Smooth muscle cell (in vitro differentiated cells): ENCODE measurements at regions not wholly inside any gene's neighbourhood (a gene's known extent, or its start where the extent isn't known, plus 50 kb on each side); places are given as distances from the start of the nearest gene placed in this dataset.

ENCODE experiments used
- DNase-seq: peaks from one replicate; lab custom pipeline; 2025; ENCODE audit not compliant: unreplicated experiment; lab: John Stamatoyannopoulos, UW
- H2AFZ ChIP-seq: fragments of 200-600 bp; sonication (generic); 2 replicates; pipeline ENCODE4 v1.6.0; 2016; ENCODE audit warnings: antibody characterized with exemption, low read depth, mild to moderate bottlenecking
- H3F3A ChIP-seq: fragments of 200-600 bp; sonication (generic); 2 replicates; pipeline ENCODE4 v1.6.0; 2017; ENCODE audit warnings: antibody characterized with exemption, low read depth
- H3K27ac ChIP-seq: fragments of 200-600 bp; sonication (generic); 2 replicates; pipeline ENCODE4 v1.5.1; 2016; ENCODE audit warnings: low read depth, mild to moderate bottlenecking
- H3K27me3 ChIP-seq: fragments of 200-600 bp; sonication (generic); 2 replicates; pipeline ENCODE4 v1.6.1; 2016; ENCODE audit warnings: low read depth, mild to moderate bottlenecking
- H3K36me3 ChIP-seq: fragments of 200-600 bp; sonication (generic); 2 replicates; pipeline ENCODE4 v1.5.1; 2016; ENCODE audit warnings: low read depth
- H3K4me1 ChIP-seq: fragments of 200-600 bp; sonication (generic); 2 replicates; pipeline ENCODE4 v1.5.1; 2016; ENCODE audit warnings: low read depth
- H3K4me2 ChIP-seq: fragments of 200-600 bp; sonication (generic); 2 replicates; pipeline ENCODE4 v1.6.0; 2016; ENCODE audit warnings: mild to moderate bottlenecking
- H3K4me3 ChIP-seq: fragments of 200-600 bp; sonication (generic); 2 replicates; pipeline ENCODE4 v1.5.1; 2016; ENCODE audit warnings: mild to moderate bottlenecking
- H3K79me2 ChIP-seq: fragments of 200-600 bp; sonication (generic); 2 replicates; pipeline ENCODE4 v1.6.0; 2016; ENCODE audit warnings: low read depth, mild to moderate bottlenecking
- H3K9ac ChIP-seq: fragments of 200-600 bp; sonication (generic); 2 replicates; pipeline ENCODE4 v1.6.0; 2016; ENCODE audit warnings: low read depth
- H3K9me3 ChIP-seq: fragments of 200-600 bp; sonication (generic); replicated peaks from 2 replicates; pipeline ENCODE4 v1.5.1; 2016; ENCODE audit warnings: low read depth
- H4K20me1 ChIP-seq: fragments of 200-600 bp; sonication (generic); 2 replicates; pipeline ENCODE4 v1.6.0; 2016; ENCODE audit warnings: low read depth
- WGBS: methylation state at CpG from one replicate; pipeline ENCODE4 v1.1.7; 2016; ENCODE audit warnings: low lambda C conversion rate; 5-methylcytosine and 5-hydroxymethylcytosine counted together
- TF ChIP-seq, protein P1 (sequence below): fragments of 200-600 bp; sonication (generic); IDR thresholded peaks from 2 replicates; pipeline ENCODE4 v1.5.1; 2017; ENCODE audit warnings: borderline replicate concordance, mild to moderate bottlenecking, antibody characterized with exemption; ENCODE audit not compliant: insufficient read depth, poor library complexity, severe bottlenecking

DNA sequence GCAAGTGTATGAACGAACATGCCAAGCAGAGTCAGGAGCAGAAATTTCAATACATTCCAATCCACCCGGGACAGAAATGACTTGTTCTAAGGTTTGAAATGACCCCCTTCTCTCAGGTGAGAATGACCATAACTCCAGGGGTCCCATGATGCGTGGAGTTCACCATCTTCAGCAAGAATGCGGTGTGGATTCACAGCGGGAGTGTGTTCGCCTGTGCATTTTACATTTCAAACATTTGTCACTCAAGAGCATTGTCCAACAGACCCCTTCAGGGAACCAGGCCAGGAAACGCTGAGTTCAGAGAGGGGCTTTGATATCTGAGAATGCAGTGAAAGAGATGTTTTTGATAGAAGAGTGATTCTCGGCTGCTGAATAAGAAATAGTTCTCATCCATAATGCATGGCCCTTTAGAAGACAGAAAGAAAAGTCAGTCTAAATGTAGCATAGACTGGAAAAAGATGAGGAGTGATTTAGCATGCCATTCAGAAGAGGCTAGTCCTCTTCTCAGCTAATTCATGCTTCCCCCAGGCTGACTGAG lies 200.3 kb upstream of the KCNG1 start:
- H3K79me2 ChIP-seq: no peaks in the 10 kb centered on the region
- no peaks in the 10 kb centered on the region for H3K36me3 ChIP-seq
- peaks cover 9% of the 10 kb centered on the region for H3K4me1 ChIP-seq
- no peak overlapping the region for H2AFZ ChIP-seq
- no peak overlapping the region for H3K27ac ChIP-seq
- no peaks in the 10 kb centered on the region for H3F3A ChIP-seq
- no peaks in the 10 kb centered on the region for H4K20me1 ChIP-seq
- no peaks in the 10 kb centered on the region for H3K27me3 ChIP-seq
- H3K9me3 ChIP-seq: peaks cover 3% of the 10 kb centered on the region
- DNase-seq: no peak
- H3K4me2 ChIP-seq: no peak overlapping the region
- H3K9ac ChIP-seq: no peak overlapping the region
- H3K4me3 ChIP-seq: no peak overlapping the region
- WGBS: 78% methylated on average over 8 of the region's 8 CpGs
- TF ChIP-seq, protein P1, sequence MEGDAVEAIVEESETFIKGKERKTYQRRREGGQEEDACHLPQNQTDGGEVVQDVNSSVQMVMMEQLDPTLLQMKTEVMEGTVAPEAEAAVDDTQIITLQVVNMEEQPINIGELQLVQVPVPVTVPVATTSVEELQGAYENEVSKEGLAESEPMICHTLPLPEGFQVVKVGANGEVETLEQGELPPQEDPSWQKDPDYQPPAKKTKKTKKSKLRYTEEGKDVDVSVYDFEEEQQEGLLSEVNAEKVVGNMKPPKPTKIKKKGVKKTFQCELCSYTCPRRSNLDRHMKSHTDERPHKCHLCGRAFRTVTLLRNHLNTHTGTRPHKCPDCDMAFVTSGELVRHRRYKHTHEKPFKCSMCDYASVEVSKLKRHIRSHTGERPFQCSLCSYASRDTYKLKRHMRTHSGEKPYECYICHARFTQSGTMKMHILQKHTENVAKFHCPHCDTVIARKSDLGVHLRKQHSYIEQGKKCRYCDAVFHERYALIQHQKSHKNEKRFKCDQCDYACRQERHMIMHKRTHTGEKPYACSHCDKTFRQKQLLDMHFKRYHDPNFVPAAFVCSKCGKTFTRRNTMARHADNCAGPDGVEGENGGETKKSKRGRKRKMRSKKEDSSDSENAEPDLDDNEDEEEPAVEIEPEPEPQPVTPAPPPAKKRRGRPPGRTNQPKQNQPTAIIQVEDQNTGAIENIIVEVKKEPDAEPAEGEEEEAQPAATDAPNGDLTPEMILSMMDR: no peak

DNA sequence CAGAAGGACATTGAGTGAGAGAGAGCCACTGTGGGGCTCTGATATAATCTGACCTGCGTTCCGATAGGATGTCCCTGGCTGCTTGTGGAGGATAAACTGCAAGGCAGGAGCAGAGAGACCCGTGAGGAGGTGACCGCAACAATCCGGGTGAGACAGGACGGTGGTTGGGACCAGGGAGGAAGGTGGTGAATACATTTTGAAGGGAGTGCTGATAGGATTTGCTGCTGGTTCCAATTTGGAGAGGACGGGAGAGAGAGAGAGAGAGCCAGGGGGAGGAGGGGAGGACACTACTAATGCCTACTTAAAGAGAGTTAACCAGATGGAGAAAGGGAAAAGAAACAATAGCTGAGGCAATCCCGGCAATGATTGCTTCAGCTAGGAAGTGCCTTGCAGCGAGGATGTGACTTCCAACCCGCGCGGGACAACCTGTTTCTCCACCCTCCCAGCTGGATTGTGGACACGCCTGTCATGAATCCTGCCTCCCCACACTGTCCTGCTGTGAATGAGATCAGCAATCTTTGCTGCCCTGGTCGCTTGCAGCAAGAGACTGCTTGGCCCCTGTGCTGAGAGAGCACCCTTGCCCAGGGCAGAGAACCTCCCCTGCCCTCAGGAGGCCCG lies 199.0 kb upstream of the KCNG1 start:
- Histone ChIP-seq H3F3A (no peaks in the 10 kb centered on the region), H3K36me3 (no peaks in the 10 kb centered on the region), H4K20me1 (no peaks in the 10 kb centered on the region), H3K9me3 (peaks cover 3% of the 10 kb centered on the region), H3K4me3 (peak overlapping the region; percentile 33), H3K79me2 (no peaks in the 10 kb centered on the region), H3K4me2 (peak overlapping the region; percentile 78), H3K4me1 (peaks cover 9% of the 10 kb centered on the region), H3K9ac (peak overlapping the region; percentile 43), H3K27ac (peak overlapping the region; percentile 47), H3K27me3 (no peaks in the 10 kb centered on the region), H2AFZ (peak overlapping the region; percentile 77)
- TF ChIP-seq, protein P1: no peak
- DNase-seq: no peak
- WGBS: 26% methylated on average over 15 of the region's 15 CpGs

DNA sequence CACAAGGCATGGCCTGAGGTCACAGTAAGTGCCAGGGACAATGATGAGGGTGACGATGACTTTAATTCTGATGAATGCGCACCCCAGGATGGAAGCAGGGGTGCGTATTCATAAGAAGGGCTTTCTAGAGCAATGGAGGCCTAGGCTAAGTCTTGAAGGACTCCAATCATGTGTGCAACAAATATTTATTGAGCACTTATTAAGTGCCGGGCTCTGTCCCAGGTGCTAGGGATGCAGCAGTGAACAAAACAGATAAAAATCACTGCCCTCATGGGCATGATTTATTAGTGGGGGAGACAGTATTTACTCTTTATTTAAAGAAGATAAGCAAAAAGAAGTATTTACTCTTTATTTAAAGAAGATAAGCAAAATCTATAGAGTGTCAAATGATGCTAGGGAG lies 198.2 kb upstream of the KCNG1 start:
- WGBS: 83% methylated on average over 4 of the region's 4 CpGs
- H3K4me2 ChIP-seq: no peak overlapping the region

More for the DNA sequence above, 198.2 kb upstream of the KCNG1 start:
- DNase-seq: no peak
- TF ChIP-seq, protein P1: no peak
- H3K36me3 ChIP-seq: no peaks in the 10 kb centered on the region
- H3K27me3 ChIP-seq: no peaks in the 10 kb centered on the region
- H4K20me1 ChIP-seq: no peaks in the 10 kb centered on the region
- peaks cover 9% of the 10 kb centered on the region for H3K4me1 ChIP-seq
- H3K9me3 ChIP-seq: peaks cover 3% of the 10 kb centered on the region
- no peak overlapping the region for H3K4me3 ChIP-seq
- H3F3A ChIP-seq: no peaks in the 10 kb centered on the region
- H3K27ac ChIP-seq: no peak overlapping the region
- H2AFZ ChIP-seq: no peak overlapping the region
- no peaks in the 10 kb centered on the region for H3K79me2 ChIP-seq
- H3K9ac ChIP-seq: no peak overlapping the region
